Natural killer cell (primary cell): ENCODE measurements at regions not wholly inside any gene's neighbourhood (a gene's known extent, or its start where the extent isn't known, plus 50 kb on each side); places are given as distances from the start of the nearest gene placed in this dataset.

Experiments
- ATAC-seq, 3 donors: fragments of 150-1000 bp in 2 of 3; fragments of 200-7000 bp in 1 of 3; cut with Tn5 transposase; 1 replicate in 1 of 3; 2 replicates in 2 of 3; pipeline ENCODE4 v1.10.0; 2021; ENCODE audit warnings: mild to moderate bottlenecking in 2 of 3, moderate library complexity in 2 of 3
- DNase-seq, 2 donors: peaks; one replicate each; pipeline versions ENCODE4 v3.0.0 to v3.0.0-alpha.2; 2013 to 2021; ENCODE audit warnings: mixed read lengths in 1 of 2
- H3K27ac ChIP-seq: one replicate; pipeline ENCODE4 v1.5.1; 2013; ENCODE audit warnings: mild to moderate bottlenecking, low read length
- H3K27me3 ChIP-seq: one replicate; pipeline ENCODE4 v1.6.1; 2013; ENCODE audit warnings: low read length; ENCODE audit not compliant: control insufficient read depth, insufficient read depth
- H3K36me3 ChIP-seq: one replicate; pipeline ENCODE4 v1.6.1; 2013; ENCODE audit warnings: low read length; ENCODE audit not compliant: control insufficient read depth, insufficient read depth
- H3K4me1 ChIP-seq: one replicate; pipeline ENCODE4 v1.6.1; 2013; ENCODE audit warnings: low read length; ENCODE audit not compliant: control insufficient read depth, insufficient read depth
- H3K4me3 ChIP-seq: one replicate; pipeline ENCODE4 v1.5.1; 2013; ENCODE audit warnings: low read length
- H3K9me3 ChIP-seq: one replicate; pipeline ENCODE4 v1.6.1; 2013; ENCODE audit warnings: low read length; ENCODE audit not compliant: control insufficient read depth, insufficient read depth
- H3K27ac Mint-ChIP-seq, 2 donors: one replicate each; pipeline ENCODE4 v1.8.0; 2022; ENCODE audit warnings: mild to moderate bottlenecking in 2 of 2, mixed read lengths in 2 of 2, moderate library complexity in 1 of 2
- H3K27me3 Mint-ChIP-seq, 2 donors: one replicate each; pipeline ENCODE4 v1.8.0; 2022; ENCODE audit warnings: low read depth in 2 of 2, mixed read lengths in 2 of 2
- H3K36me3 Mint-ChIP-seq: one replicate; pipeline ENCODE4 v1.8.0; 2022; ENCODE audit warnings: mixed read lengths
- H3K4me1 Mint-ChIP-seq, 2 donors: one replicate each; pipeline ENCODE4 v1.8.0; 2022; ENCODE audit warnings: mixed read lengths in 2 of 2
- H3K4me3 Mint-ChIP-seq: one replicate; pipeline ENCODE4 v1.8.0; 2022; ENCODE audit warnings: mild to moderate bottlenecking, moderate library complexity, mixed read lengths
- H3K9me3 Mint-ChIP-seq, 2 donors: one replicate each; pipeline ENCODE4 v1.8.0; 2022; ENCODE audit warnings: mixed read lengths in 2 of 2
- CTCF ChIP-seq: fragments of 200-600 bp; IDR thresholded peaks from one replicate; pipeline ENCODE4 v1.8.0; 2022; ENCODE audit warnings: antibody characterized with exemption
- WGBS: methylation state at CpG from one replicate; pipeline ENCODE4 v1.1.7; 2013; ENCODE audit warnings: missing lambda C conversion rate; ENCODE audit not compliant: insufficient coverage; 5-methylcytosine and 5-hydroxymethylcytosine counted together
- intact Hi-C: fragments of 100-400 bp; cut with micrococcal nuclease; formaldehyde crosslinking; loops from one replicate; pipeline ENCODE4 v1.14.2; 2022

GRCh38 chr16:65494609-65495008, 372.7 kb upstream of the CDH11 start:
- WGBS, result 71% methylated on average over 1 of the region's 1 CpG

DNA sequence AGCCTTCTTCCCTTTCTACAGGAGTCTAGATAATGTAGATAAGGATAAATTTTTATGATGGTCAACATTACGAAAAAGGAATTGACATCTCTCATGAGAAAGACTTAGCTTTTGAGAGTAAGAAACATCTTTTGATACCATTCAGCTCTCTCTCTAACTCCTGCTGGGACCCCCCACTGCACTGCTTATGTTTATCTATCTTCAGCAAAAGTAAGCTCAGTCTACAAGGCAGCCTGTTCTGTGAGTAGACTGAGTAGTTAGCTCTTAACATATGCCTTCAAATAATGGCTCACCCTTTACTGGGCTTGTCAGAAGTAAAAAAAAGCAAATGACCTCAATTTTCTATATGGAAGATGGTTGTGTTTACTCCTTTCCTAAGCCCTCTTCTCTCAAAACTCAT, 372.2 kb upstream of the CDH11 start:
- Mint-ChIP-seq H3K36me3 (no peaks in the 10 kb centered on the region), H3K27ac (no peak overlapping the region), H3K9me3 (no peaks in the 10 kb centered on the region), H3K27me3 (peaks cover 0 to 3% of the 10 kb centered on the region in 2 donors), H3K4me3 (no peak overlapping the region), H3K4me1 (no peaks in the 10 kb centered on the region)
- WGBS, result 83% methylated on average over 1 of the region's 1 CpG
- intact Hi-C loops, result no loop called here
- no peak overlapping the region for H3K27ac ChIP-seq
- H3K4me3 ChIP-seq, result no peak overlapping the region
- H3K27me3 ChIP-seq, result no peaks in the 10 kb centered on the region
- H3K36me3 ChIP-seq, result no peaks in the 10 kb centered on the region
- DNase-seq, result no peak
- H3K4me1 ChIP-seq, result no peaks in the 10 kb centered on the region
- no peak for ATAC-seq
- TF ChIP-seq CTCF, result no peak
- peaks cover 3% of the 10 kb centered on the region for H3K9me3 ChIP-seq

More at GRCh38 chr16:65494609-65495008, 372.7 kb upstream of the CDH11 start:
- intact Hi-C loops, result no loop called here
- no peak for ATAC-seq
- no peak overlapping the region for H3K4me3 Mint-ChIP-seq
- Histone ChIP-seq H3K4me3 (no peak overlapping the region), H3K27ac (no peak overlapping the region), H3K27me3 (no peaks in the 10 kb centered on the region), H3K36me3 (no peaks in the 10 kb centered on the region), H3K9me3 (peaks cover 3% of the 10 kb centered on the region), H3K4me1 (no peaks in the 10 kb centered on the region)
- H3K27ac Mint-ChIP-seq, result no peak overlapping the region
- DNase-seq, result no peak
- no peaks in the 10 kb centered on the region for H3K4me1 Mint-ChIP-seq
- no peaks in the 10 kb centered on the region for H3K9me3 Mint-ChIP-seq
- peaks cover 0 to 3% of the 10 kb centered on the region in 2 donors for H3K27me3 Mint-ChIP-seq
- H3K36me3 Mint-ChIP-seq, result no peaks in the 10 kb centered on the region
- no peak for TF ChIP-seq CTCF

DNA sequence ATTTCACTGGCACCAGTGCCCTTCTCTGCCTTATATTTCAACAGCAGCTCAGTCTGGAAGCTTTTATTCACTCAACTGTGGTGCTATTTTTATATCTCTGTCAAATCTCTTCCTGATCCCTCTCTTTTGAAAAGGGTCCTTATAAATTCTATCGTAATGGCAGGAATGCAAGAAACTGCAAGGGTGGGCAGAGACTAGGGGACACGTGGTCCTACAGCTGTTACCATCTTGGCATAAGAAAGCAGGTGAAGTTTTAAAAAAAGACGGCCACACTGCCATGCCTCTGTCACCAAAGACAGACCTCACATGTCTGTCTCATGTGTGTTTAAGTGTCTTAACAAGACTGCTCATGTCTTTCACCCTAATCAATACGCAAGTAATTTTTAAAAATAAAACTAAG, 368.4 kb upstream of the CDH11 start:
- Histone ChIP-seq H3K36me3 (no peaks in the 10 kb centered on the region), H3K4me1 (no peaks in the 10 kb centered on the region), H3K4me3 (no peak overlapping the region), H3K9me3 (no peaks in the 10 kb centered on the region), H3K27ac (no peak overlapping the region), H3K27me3 (no peaks in the 10 kb centered on the region)
- ATAC-seq (no peak), DNase-seq (no peak)
- no peak overlapping the region for H3K27ac Mint-ChIP-seq
- TF ChIP-seq CTCF, result no peak
- intact Hi-C loops, result no loop called here
- no peaks in the 10 kb centered on the region for H3K4me1 Mint-ChIP-seq
- H3K36me3 Mint-ChIP-seq, result no peaks in the 10 kb centered on the region
- H3K9me3 Mint-ChIP-seq, result no peaks in the 10 kb centered on the region
- no peak overlapping the region for H3K4me3 Mint-ChIP-seq
- peaks cover 0 to 3% of the 10 kb centered on the region in 2 donors for H3K27me3 Mint-ChIP-seq
- 89% methylated on average over 3 of the region's 4 CpGs for WGBS

- ATAC-seq (no peak), DNase-seq (no peak)
- Mint-ChIP-seq H3K27me3 (peaks cover 0 to 3% of the 10 kb centered on the region in 2 donors), H3K4me1 (no peaks in the 10 kb centered on the region), H3K36me3 (no peaks in the 10 kb centered on the region), H3K4me3 (no peak overlapping the region), H3K27ac (no peak overlapping the region), H3K9me3 (no peaks in the 10 kb centered on the region)
- intact Hi-C loops, result no loop called here
- H3K4me1 ChIP-seq, result no peaks in the 10 kb centered on the region
- no peak for TF ChIP-seq CTCF
- no peak overlapping the region for H3K27ac ChIP-seq
- no peaks in the 10 kb centered on the region for H3K27me3 ChIP-seq
- WGBS, result 81% methylated on average over 4 of the region's 4 CpGs
- no peaks in the 10 kb centered on the region for H3K36me3 ChIP-seq
- H3K9me3 ChIP-seq, result no peaks in the 10 kb centered on the region
- H3K4me3 ChIP-seq, result no peak overlapping the region
These were observed 367.7 kb upstream of the CDH11 start for GRCh38 chr16:65489531-65490023.
